ENCODE measurements at regions not wholly inside any gene's neighbourhood (a gene's known extent, or its start where the extent isn't known, plus 50 kb on each side); places are given as distances from the start of the nearest gene placed in this dataset.

GRCh38 chr6:16897669-16898068 is 136.4 kb upstream of the ATXN1 start:
- TF ChIP-seq, protein P1, sequence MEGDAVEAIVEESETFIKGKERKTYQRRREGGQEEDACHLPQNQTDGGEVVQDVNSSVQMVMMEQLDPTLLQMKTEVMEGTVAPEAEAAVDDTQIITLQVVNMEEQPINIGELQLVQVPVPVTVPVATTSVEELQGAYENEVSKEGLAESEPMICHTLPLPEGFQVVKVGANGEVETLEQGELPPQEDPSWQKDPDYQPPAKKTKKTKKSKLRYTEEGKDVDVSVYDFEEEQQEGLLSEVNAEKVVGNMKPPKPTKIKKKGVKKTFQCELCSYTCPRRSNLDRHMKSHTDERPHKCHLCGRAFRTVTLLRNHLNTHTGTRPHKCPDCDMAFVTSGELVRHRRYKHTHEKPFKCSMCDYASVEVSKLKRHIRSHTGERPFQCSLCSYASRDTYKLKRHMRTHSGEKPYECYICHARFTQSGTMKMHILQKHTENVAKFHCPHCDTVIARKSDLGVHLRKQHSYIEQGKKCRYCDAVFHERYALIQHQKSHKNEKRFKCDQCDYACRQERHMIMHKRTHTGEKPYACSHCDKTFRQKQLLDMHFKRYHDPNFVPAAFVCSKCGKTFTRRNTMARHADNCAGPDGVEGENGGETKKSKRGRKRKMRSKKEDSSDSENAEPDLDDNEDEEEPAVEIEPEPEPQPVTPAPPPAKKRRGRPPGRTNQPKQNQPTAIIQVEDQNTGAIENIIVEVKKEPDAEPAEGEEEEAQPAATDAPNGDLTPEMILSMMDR (conservative IDR thresholded peaks at IDR 0.05; ENCODE audit: low read depth, low read length), result no peak
- TF ChIP-seq EZH2 (IDR thresholded peaks at IDR 0.05; ENCODE audit: borderline replicate concordance, low read depth, low read length, poor library complexity, severe bottlenecking), result no peak
